Kidney epithelial cell (primary cell): ENCODE measurements at regions not wholly inside any gene's neighbourhood (a gene's known extent, or its start where the extent isn't known, plus 50 kb on each side); places are given as distances from the start of the nearest gene placed in this dataset.

Experiments
- DNase-seq: peaks from one replicate; pipeline ENCODE4 v3.0.0-alpha.2; 2010; ENCODE audit warnings: low read depth
- H3K27me3 ChIP-seq: 2 replicates; pipeline ENCODE4 v1.6.0; 2011; ENCODE audit warnings: low read length; ENCODE audit not compliant: control insufficient read depth, insufficient read depth
- H3K36me3 ChIP-seq: 2 replicates; pipeline ENCODE4 v1.5.1; 2011; ENCODE audit warnings: low read length; ENCODE audit not compliant: control insufficient read depth, insufficient read depth
- H3K4me3 ChIP-seq: 2 replicates; pipeline ENCODE4 v1.5.1; 2011; ENCODE audit warnings: low read depth, mild to moderate bottlenecking, control low read depth, low read length
- CTCF ChIP-seq: IDR thresholded peaks from 2 replicates; pipeline ENCODE4 v1.5.1; 2011; ENCODE audit warnings: mild to moderate bottlenecking, moderate library complexity, low read length, control low read depth, inconsistent platforms; ENCODE audit not compliant: insufficient read depth, poor library complexity, severe bottlenecking

GRCh38 chr3:188959013-188959412, 212.8 kb upstream of the TPRG1 start:
- H3K36me3 ChIP-seq, result no peaks in the 10 kb centered on the region
- no peak overlapping the region for H3K4me3 ChIP-seq
- TF ChIP-seq CTCF, result no peak

GRCh38 chr3:188962253-188963247, 209.2 kb upstream of the TPRG1 start:
- H3K36me3 ChIP-seq, result no peaks in the 10 kb centered on the region
- no peaks in the 10 kb centered on the region for H3K27me3 ChIP-seq
- TF ChIP-seq CTCF, result no peak
- no peak overlapping the region for H3K4me3 ChIP-seq
- DNase-seq, result no peak

More at GRCh38 chr3:188959013-188959412, 212.8 kb upstream of the TPRG1 start:
- DNase-seq, result no peak
- H3K27me3 ChIP-seq, result no peaks in the 10 kb centered on the region

GRCh38 chr3:188964957-188965356, 206.8 kb upstream of the TPRG1 start:
- TF ChIP-seq CTCF, result no peak
- H3K27me3 ChIP-seq, result no peaks in the 10 kb centered on the region
- no peak for DNase-seq
- H3K4me3 ChIP-seq, result no peak overlapping the region
- H3K36me3 ChIP-seq, result no peaks in the 10 kb centered on the region

GRCh38 chr3:188972310-188972709, 199.5 kb upstream of the TPRG1 start:
- TF ChIP-seq CTCF, result no peak
- Histone ChIP-seq H3K27me3 (no peaks in the 10 kb centered on the region), H3K4me3 (no peak overlapping the region), H3K36me3 (no peaks in the 10 kb centered on the region)
- no peak for DNase-seq

GRCh38 chr3:188974856-188975599, 196.7 kb upstream of the TPRG1 start:
- Histone ChIP-seq H3K27me3 (no peaks in the 10 kb centered on the region), H3K36me3 (no peaks in the 10 kb centered on the region), H3K4me3 (no peak overlapping the region)
- no peak for DNase-seq
- TF ChIP-seq CTCF, result no peak
